ENCODE measurements at regions not wholly inside any gene's neighbourhood (a gene's known extent, or its start where the extent isn't known, plus 50 kb on each side); places are given as distances from the start of the nearest gene placed in this dataset.

DNA sequence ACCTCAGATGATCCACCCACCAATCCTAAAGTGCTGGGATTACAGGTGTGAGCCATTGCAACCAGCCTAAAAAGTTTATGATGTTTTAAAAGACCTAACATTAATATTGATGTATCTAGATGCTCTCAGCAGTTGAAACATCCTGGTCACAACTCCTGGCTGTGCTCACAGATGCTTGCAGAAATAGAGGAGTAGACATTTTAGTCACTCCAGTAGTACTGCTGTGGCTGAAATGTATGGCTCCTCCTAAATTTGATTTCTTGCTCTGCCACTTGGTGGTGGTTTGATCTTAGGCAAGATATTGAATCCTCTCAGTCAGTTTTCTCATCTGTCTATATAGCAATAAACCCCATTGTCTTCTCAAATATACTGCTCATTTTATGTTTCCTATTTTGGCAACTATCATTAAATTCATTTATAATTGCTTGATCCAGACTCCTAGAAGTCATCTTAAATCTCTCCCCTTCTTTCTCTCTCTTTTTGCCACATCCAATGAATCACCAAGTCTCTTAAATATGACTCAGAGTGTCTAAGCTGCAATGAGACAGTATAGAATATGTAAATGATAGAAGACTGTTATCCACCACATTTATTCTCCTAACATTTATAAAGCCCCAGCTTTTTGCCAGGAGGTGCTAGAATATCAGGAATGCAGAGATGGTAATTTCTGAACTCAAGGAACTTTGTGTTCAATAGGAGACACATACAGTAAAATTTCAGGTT is 78.1 kb upstream of the NRBF2 start:
- TF ChIP-seq ZBTB7A (IDR thresholded peaks at IDR 0.05; ENCODE audit: low read depth), result no peak
- no peak for TF ChIP-seq YY1 (IDR thresholded peaks at IDR 0.05; ENCODE audit: low read depth)
- TF ChIP-seq EGR1 (IDR thresholded peaks at IDR 0.05), result no peak
- TF ChIP-seq, protein P1, sequence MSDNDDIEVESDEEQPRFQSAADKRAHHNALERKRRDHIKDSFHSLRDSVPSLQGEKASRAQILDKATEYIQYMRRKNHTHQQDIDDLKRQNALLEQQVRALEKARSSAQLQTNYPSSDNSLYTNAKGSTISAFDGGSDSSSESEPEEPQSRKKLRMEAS (IDR thresholded peaks at IDR 0.05), result no peak
- TF ChIP-seq, protein P2, sequence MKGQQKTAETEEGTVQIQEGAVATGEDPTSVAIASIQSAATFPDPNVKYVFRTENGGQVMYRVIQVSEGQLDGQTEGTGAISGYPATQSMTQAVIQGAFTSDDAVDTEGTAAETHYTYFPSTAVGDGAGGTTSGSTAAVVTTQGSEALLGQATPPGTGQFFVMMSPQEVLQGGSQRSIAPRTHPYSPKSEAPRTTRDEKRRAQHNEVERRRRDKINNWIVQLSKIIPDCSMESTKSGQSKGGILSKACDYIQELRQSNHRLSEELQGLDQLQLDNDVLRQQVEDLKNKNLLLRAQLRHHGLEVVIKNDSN (IDR thresholded peaks at IDR 0.05), result no peak
- TF ChIP-seq EP300 (IDR thresholded peaks at IDR 0.05; ENCODE audit: borderline replicate concordance), result no peak
- no peak for TF ChIP-seq TAF1 (IDR thresholded peaks at IDR 0.05; ENCODE audit: low read depth)
- TF ChIP-seq CEBPB (IDR thresholded peaks at IDR 0.05), result no peak
